ENCODE measurements at regions not wholly inside any gene's neighbourhood (a gene's known extent, or its start where the extent isn't known, plus 50 kb on each side); places are given as distances from the start of the nearest gene placed in this dataset.

DNA sequence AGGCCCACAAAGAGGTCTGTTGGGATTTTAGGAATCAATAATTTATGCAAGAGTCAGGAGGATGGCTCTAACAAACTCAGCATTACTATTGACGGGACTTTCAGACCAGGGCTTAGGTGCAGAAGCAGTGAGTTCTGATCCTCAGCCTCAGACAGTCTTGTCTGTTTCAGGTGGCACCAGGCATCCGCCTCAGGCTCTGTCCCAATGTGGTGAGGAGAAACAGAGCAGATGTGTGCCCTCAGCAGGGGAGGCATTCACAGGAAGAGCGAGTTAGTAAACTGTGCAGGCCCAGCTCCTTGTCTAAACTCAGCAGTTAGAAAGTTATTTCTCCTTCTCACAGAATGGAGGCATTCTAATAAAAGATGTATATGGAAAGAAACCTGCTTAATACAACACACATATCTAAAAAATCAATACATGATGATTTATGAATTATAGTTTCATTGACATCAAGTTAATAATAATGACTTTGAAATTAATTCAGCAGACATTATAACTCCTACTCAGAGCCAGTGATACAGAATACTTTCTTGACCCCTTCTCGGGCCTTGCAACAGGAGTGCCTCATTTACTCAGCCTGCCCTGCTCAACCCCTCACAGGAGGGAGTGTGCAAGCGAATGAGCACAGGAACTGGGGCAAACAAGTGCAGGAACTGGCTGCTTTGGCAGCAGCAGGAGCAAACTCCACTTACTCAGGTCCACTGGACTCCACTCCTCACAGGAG is 202.8 kb upstream of the SMIM31 start:
- no peak overlapping the region for H3K27ac ChIP-seq
- DNase-seq (ENCODE audit: low spot score), result no peak
- TF ChIP-seq, protein P1, sequence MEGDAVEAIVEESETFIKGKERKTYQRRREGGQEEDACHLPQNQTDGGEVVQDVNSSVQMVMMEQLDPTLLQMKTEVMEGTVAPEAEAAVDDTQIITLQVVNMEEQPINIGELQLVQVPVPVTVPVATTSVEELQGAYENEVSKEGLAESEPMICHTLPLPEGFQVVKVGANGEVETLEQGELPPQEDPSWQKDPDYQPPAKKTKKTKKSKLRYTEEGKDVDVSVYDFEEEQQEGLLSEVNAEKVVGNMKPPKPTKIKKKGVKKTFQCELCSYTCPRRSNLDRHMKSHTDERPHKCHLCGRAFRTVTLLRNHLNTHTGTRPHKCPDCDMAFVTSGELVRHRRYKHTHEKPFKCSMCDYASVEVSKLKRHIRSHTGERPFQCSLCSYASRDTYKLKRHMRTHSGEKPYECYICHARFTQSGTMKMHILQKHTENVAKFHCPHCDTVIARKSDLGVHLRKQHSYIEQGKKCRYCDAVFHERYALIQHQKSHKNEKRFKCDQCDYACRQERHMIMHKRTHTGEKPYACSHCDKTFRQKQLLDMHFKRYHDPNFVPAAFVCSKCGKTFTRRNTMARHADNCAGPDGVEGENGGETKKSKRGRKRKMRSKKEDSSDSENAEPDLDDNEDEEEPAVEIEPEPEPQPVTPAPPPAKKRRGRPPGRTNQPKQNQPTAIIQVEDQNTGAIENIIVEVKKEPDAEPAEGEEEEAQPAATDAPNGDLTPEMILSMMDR (IDR thresholded peaks at IDR 0.05), result no peak

DNA sequence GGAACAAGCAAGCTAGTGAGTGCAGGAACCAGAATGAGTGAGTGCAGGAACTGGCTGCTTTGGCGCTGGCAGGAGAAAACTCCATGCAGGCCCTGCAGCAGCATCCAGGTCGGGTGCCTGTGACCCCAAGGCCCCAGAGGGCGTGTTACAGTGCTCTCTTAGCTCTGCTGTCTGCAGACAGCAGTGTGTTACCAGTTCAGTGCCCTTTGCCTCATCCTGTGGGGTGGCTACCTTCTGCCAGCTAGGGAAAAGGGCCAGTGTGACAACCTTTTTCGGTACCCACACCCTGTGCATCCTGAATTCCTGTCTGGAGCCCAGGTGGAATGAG is 202.3 kb upstream of the SMIM31 start:
- Histone ChIP-seq H3K27ac (no peak overlapping the region), H3K4me3 (no peak overlapping the region)
- TF ChIP-seq, protein P1 (IDR thresholded peaks at IDR 0.05), result no peak
- no peak for DNase-seq (ENCODE audit: low spot score)

More for the DNA sequence above, 202.8 kb upstream of the SMIM31 start:
- no peak overlapping the region for H3K4me3 ChIP-seq

DNA sequence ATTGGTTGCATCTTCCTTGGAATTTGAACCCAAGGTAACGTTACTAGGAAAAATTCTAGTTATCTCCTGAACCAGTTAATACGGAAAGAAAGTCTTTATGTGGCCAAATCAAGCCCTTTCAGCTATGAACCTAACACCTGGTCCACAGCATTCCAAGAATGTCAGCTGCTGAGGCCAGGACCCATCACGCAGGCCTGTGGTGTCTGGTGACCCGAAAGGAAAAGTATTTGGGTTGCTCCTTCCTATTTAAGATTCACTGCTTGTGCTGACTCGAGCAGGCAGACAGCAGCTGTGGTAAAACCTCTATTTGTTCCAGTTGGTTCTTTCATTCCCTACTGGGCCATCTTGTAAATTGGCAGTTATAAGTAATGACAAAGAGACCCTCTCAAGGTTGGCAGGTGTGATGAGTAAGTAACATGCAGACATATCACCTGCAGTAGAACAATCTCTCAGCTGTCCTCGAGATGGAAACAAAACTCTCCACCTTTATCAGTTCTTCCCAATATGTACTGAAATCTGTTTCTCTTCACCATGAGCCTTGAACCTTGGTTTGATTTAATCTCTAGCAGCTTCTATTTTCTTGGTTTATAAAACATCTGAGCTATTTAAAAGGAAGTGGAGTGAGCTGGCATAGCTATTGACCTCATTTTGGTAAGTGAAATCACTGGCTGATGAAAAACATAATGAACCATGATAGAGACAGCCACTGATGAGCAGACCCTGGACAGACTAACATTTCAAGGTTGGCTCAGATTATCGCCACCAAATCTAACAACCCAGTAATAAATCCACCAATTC is 182.1 kb upstream of the SMIM31 start:
- Histone ChIP-seq H3K27ac (no peak overlapping the region), H3K4me3 (no peak overlapping the region)
- DNase-seq (ENCODE audit: low spot score), result no peak
- TF ChIP-seq, protein P1 (IDR thresholded peaks at IDR 0.05), result no peak

DNA sequence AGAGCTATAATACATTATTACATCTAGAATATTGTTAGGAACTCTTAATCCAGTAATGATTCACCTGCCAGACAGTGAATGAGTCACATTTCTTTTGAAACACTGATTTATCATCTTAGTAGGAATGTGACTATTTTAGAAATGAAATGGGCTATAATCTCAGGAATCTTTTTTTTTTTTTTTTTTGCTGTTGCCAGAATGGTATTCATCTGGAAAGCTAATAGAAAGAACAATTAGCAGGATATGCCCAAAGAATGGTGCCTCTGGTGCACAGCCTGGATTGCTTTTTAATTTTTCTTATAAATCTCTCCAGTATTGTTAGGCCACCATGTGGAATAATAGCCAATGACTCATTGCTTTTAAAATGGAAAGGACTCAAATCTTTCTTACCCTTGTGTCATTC is 181.1 kb upstream of the SMIM31 start:
- Histone ChIP-seq H3K27ac (no peak overlapping the region), H3K4me3 (no peak overlapping the region)
- no peak for DNase-seq (ENCODE audit: low spot score)
- TF ChIP-seq, protein P1 (IDR thresholded peaks at IDR 0.05), result no peak

DNA sequence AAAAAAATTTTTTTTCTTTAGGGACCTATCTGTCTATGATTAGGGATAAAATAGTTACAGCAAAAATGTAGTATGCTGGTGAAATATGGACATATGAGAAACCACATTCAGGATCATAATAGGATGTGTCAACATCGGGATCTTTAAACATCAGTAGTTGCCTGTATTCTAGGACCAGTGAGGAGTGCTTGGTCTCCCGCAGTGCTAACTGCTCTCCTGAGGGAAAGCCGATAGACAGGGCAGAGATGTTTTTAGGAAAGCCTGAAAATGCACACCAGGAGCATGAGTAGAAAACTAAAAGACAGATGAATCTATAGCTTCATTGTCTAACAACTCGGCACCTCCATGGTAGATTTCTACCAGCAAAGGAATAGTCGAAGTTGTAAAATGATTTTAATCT is 178.1 kb upstream of the SMIM31 start:
- Histone ChIP-seq H3K27ac (no peak overlapping the region), H3K4me3 (no peak overlapping the region)
- TF ChIP-seq, protein P1 (IDR thresholded peaks at IDR 0.05), result no peak
- DNase-seq (ENCODE audit: low spot score), result no peak

DNA sequence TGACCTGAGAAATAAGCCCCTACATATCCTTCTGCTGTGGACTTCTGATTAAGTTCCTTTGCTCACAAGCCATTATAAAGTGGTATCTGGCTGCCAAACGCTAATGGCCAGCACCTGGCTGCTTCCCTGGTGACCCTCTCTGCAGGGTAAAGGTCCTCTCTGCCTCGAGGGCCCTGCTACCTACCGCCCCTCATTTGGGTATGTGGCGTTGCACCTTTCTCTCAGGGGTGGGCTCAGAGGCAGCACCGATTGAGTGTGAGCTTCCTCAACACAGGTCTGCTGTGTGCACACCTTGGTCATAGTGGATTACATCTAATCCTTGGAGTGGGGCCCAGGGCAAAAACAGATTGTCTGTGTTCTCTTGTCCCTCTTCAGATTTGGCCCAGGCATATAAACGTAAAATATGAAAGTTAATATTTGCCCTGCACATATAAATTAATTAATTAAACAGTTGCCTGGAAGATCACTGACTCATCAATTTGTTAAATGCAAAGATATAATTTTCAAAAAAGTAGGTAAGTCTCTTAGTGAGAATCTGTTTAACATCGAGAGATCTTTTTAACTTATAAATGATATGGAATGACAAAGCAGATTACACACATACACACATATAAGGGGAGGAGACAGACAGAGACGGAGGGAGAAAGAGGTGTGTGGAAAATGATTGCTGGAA is 174.5 kb upstream of the SMIM31 start:
- TF ChIP-seq, protein P1 (IDR thresholded peaks at IDR 0.05), result no peak
- DNase-seq (ENCODE audit: low spot score), result no peak
- Histone ChIP-seq H3K4me3 (no peak overlapping the region), H3K27ac (no peak overlapping the region)

Measured in coronary artery (tissue), 2 donors.